Activated B cell treated with CpG ODN at 0.5 μM for 24 hours (primary cell): ENCODE measurements at regions not wholly inside any gene's neighbourhood (a gene's known extent, or its start where the extent isn't known, plus 50 kb on each side); places are given as distances from the start of the nearest gene placed in this dataset.
A peak's percentile ranks its signal among the peaks of the same experiment; 100 is the strongest.
"Not testable (repeated sequence)": the region's sequence is repeated elsewhere in the genome, so short reads cannot be mapped to it uniquely, and the experiment has no call there.

Experiments used
- ATAC-seq: fragments of 200-7000 bp; cut with Tn5 transposase; one replicate; pipeline ENCODE4 v1.10.0; 2021; ENCODE audit warnings: low read depth, mild to moderate bottlenecking, moderate library complexity
- CTCF ChIA-PET: fragments of 350-600 bp; sonication (Branson Sonifier 250); formaldehyde crosslinking; loops from one replicate; lab custom pipeline; 2021; ENCODE audit warnings: antibody characterized with exemption; lab: Charles Lee
- POLR2A ChIA-PET: fragments of 350-600 bp; sonication (Branson Sonifier 250); formaldehyde crosslinking; loops from one replicate; lab custom pipeline; 2021; ENCODE audit warnings: antibody characterized with exemption; lab: Charles Lee
- DNase-seq: peaks from one replicate; pipeline ENCODE4 v3.0.0; 2022
- H3K27ac Mint-ChIP-seq: one replicate; pipeline ENCODE4 v1.8.0; 2020; ENCODE audit warnings: mixed read lengths
- H3K27me3 Mint-ChIP-seq: one replicate; pipeline ENCODE4 v1.8.0; 2021; ENCODE audit warnings: mixed read lengths
- H3K36me3 Mint-ChIP-seq: one replicate; pipeline ENCODE4 v1.8.0; 2021; ENCODE audit warnings: low read depth, mixed read lengths
- H3K4me1 Mint-ChIP-seq: one replicate; pipeline ENCODE4 v1.8.0; 2021; ENCODE audit warnings: mixed read lengths
- H3K4me3 Mint-ChIP-seq: one replicate; pipeline ENCODE4 v1.8.0; 2020; ENCODE audit warnings: mild to moderate bottlenecking, mixed read lengths
- H3K9me3 Mint-ChIP-seq: one replicate; pipeline ENCODE4 v1.8.0; 2020; ENCODE audit warnings: mixed read lengths
- intact Hi-C: fragments of 100-400 bp; cut with micrococcal nuclease; formaldehyde crosslinking; loops from one replicate; pipeline ENCODE4 v1.15.1; 2024
- TF ChIP-seq, protein P1 (sequence below): fragments of 200-600 bp; IDR thresholded peaks from one replicate; pipeline ENCODE4 v1.8.0; 2022; ENCODE audit warnings: antibody characterized with exemption, mild to moderate bottlenecking

DNA sequence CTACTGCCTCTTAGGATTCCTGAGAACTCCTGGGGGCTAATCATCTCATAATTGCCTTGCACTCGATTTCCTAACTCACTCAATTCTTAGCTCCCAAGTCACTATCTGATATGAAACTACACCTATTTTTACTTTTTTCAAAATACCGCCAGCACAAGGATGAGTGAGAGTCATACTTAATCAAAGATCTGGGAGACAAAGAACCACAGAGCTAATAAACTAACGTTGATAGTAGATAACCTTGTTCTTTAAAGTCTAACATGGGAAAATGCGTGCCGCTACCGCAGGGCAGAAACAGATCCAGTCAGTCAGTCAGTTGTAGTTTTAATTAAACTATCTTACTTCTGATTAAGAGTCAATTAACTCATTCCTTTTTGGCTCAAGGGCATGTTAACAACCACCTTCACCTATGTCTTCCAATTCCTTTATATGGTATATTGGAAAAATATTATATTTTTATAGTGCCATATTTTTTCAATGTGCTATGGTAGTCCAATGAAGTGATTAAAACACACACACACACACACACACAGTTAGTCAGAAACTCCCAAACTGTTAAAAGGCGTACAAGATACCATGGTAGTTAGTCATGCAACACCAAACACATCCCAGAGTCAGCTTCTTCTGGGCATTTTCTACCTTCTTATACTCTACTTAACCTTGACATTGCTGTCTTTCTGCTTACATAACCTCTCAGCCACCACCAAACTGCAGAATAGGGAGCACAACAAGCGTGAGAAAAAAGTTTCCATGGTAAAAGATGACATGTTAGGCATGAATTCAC is 114.0 kb downstream of the KLHL28 start:
- Mint-ChIP-seq H3K27me3 (peaks cover 10% of the 10 kb centered on the region), H3K27ac (no peak overlapping the region), H3K9me3 (no peaks in the 10 kb centered on the region), H3K4me1 (peaks cover 3% of the 10 kb centered on the region), H3K4me3 (no peak overlapping the region), H3K36me3 (no peaks in the 10 kb centered on the region)
- TF ChIP-seq, protein P1, sequence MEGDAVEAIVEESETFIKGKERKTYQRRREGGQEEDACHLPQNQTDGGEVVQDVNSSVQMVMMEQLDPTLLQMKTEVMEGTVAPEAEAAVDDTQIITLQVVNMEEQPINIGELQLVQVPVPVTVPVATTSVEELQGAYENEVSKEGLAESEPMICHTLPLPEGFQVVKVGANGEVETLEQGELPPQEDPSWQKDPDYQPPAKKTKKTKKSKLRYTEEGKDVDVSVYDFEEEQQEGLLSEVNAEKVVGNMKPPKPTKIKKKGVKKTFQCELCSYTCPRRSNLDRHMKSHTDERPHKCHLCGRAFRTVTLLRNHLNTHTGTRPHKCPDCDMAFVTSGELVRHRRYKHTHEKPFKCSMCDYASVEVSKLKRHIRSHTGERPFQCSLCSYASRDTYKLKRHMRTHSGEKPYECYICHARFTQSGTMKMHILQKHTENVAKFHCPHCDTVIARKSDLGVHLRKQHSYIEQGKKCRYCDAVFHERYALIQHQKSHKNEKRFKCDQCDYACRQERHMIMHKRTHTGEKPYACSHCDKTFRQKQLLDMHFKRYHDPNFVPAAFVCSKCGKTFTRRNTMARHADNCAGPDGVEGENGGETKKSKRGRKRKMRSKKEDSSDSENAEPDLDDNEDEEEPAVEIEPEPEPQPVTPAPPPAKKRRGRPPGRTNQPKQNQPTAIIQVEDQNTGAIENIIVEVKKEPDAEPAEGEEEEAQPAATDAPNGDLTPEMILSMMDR = no peak
- intact Hi-C loops = loop anchor here (5.0 kb wide), 1 partner anchor 420 kb away; no protein-coding TSS in a partner anchor
- DNase-seq (no peak), ATAC-seq (no peak)
- ChIA-PET CTCF (interaction anchor here (0.8 to 2.4 kb wide), 2 partner anchors 17 to 421 kb away, joined by 3 to 8 read pairs; no protein-coding TSS in a partner anchor), POLR2A (no interaction called here)

DNA sequence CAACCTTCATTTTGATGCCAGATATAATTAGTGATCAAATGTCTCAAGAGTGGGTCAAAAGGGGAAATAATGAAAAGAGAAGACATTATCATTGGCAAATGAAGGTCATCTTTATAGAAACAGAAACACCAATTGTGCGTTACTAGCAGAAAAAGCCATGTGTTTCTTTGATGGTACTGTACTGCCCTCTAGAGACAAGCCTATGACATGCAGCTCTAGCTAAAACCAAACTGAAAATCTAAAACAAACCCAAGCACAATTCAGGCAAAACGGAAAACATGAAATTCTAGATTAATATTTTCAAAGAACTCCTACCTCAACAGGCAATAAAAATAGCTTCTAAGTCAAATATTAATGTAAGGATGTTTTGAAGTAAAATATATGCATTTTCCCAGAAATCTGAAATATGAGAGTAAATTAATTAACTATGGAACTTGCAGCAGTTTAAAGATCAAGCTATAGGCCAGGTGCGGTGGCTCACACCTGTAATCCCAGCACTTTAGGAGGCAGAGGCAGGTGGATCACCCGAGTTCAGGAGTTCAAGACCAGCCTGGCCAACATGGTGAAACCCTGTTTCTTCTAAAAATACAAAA is 115.4 kb downstream of the KLHL28 start:
- ATAC-seq (no peak), DNase-seq (no peak)
- Mint-ChIP-seq H3K4me3 (no peak overlapping the region), H3K9me3 (no peaks in the 10 kb centered on the region), H3K36me3 (no peaks in the 10 kb centered on the region), H3K27ac (no peak overlapping the region), H3K4me1 (peaks cover 3% of the 10 kb centered on the region), H3K27me3 (peaks cover 6% of the 10 kb centered on the region)
- POLR2A ChIA-PET = no interaction called here
- TF ChIP-seq, protein P1 = peak; percentile 86
- CTCF ChIA-PET = interaction anchor here (0.7 to 2.4 kb wide), 4 partner anchors 15 to 423 kb away, joined by 3 to 8 read pairs (median 4); no protein-coding TSS in a partner anchor
- intact Hi-C loops = loop anchor here (5.0 kb wide), 1 partner anchor 421 kb away; no protein-coding TSS in a partner anchor

DNA sequence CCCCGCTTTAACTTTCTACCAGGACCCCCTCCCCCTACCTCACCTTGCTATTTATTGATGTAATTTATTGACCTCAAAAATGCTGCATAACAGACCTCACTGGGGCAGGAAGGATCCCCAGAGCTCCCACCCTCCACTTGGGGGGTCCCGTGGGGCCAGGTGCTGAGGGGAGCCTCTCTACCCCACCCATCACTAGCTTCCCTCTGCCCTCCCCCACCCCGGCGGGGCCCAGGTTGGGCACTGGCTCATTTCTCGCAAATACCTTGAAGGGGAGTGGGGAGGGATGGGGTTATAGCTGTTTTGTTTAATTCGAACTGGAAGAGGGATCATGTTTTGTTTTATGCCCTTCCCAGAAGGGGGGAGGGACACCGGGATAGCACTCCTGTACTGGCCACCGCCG is 125.8 kb downstream of the KLHL28 start:
- DNase-seq, H3K4me3 Mint-ChIP-seq, ATAC-seq, H3K9me3 Mint-ChIP-seq, H3K36me3 Mint-ChIP-seq, CTCF ChIA-PET, H3K27me3 Mint-ChIP-seq, H3K27ac Mint-ChIP-seq, H3K4me1 Mint-ChIP-seq, intact Hi-C loops, POLR2A ChIA-PET: not testable (repeated sequence)

DNA sequence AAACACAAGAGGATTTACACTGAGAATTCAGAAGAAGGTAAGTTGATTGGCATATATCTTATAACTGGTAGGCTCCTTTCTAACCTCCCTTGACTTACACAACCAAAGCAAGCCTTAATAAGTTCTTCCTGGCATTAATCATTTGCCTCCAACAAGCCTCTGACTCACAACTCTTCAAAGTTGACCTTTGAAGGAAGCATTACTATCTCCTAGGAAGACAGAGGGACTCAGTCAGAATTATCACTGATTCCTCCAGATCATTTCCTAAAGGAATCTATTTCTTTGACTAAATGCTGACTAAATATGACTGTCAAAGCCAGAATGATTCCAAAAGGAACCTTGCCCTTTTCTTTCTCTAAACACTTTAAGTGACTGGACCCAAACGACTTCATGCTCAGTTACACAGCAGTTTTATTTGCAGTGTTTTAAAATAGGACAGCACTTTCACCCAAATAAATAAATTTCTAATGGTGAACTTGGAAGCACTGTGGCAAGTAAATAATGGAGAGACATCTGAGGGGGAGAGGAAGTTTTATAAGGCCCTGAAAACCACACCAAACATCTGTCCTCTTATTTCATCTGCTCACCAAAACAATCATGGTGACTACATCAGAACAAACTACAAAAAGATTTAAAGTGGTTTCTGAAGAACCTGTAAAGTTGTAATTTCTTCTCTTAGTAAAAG is 128.2 kb downstream of the KLHL28 start:
- ChIA-PET CTCF (no interaction called here), POLR2A (no interaction called here)
- H3K36me3 Mint-ChIP-seq = no peaks in the 10 kb centered on the region
- TF ChIP-seq, protein P1 = no peak
- DNase-seq = no peak
- no peaks in the 10 kb centered on the region for H3K27me3 Mint-ChIP-seq
- no peaks in the 10 kb centered on the region for H3K9me3 Mint-ChIP-seq
- H3K4me3 Mint-ChIP-seq = no peak overlapping the region
- no peak overlapping the region for H3K27ac Mint-ChIP-seq
- ATAC-seq = no peak
- H3K4me1 Mint-ChIP-seq = no peaks in the 10 kb centered on the region
- intact Hi-C loops = no loop called here

DNA sequence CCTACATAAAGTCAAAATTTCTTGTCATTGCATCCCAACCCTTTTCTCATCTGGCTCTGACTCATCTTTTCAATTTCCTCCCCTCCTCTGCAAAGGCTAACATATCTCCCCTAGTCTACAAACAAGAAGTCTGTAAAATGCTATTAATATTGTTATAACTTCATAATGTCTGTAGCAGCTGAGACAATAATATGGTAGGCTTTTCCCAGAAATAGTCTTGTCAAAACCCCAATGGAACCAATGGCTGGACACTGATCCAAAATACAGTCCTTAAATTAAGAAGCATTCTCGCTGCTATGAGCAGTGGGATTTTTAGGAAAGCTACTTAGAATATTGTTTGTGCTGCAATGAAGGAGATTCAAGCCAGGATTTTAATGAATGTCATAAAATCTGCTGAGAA is 131.4 kb downstream of the KLHL28 start:
- Mint-ChIP-seq H3K9me3 (peaks cover 3% of the 10 kb centered on the region), H3K36me3 (no peaks in the 10 kb centered on the region), H3K4me1 (no peaks in the 10 kb centered on the region), H3K27me3 (no peaks in the 10 kb centered on the region), H3K27ac (no peak overlapping the region), H3K4me3 (no peak overlapping the region)
- ChIA-PET CTCF (no interaction called here), POLR2A (no interaction called here)
- TF ChIP-seq, protein P1 = no peak
- intact Hi-C loops = no loop called here
- no peak for ATAC-seq
- no peak for DNase-seq
